GM12878 (cell line): ENCODE measurements at regions not wholly inside any gene's neighbourhood (a gene's known extent, or its start where the extent isn't known, plus 50 kb on each side); places are given as distances from the start of the nearest gene placed in this dataset.

Source experiments
- ATAC-seq: fragments of 200-7000 bp; cut with Tn5 transposase; 3 replicates; pipeline ENCODE4 v1.9.1; 2020; ENCODE audit warnings: mild to moderate bottlenecking, moderate library complexity
- BruUV-seq: library from RNA; stranded (reverse); fragments of 400-500 nt; replicated peaks from 2 replicates; lab custom pipeline; 2021; lab: Mats Ljungman, UMichigan
- CTCF ChIA-PET: fragments of 300-600 bp; sonication (Branson Sonifier 250); formaldehyde crosslinking; extraction: SDS; loops from one replicate; lab custom pipeline; 2021; ENCODE audit warnings: inconsistent platforms; lab: Yijun Ruan, JAX
- POLR2A ChIA-PET: fragments of 350-600 bp; formaldehyde crosslinking; extraction: SDS; loops from one replicate; lab custom pipeline; 2021; ENCODE audit warnings: inconsistent platforms; lab: Charles Lee
- RAD21 ChIA-PET: fragments of 300-600 bp; sonication (Branson Sonifier 250); formaldehyde crosslinking; loops from one replicate; lab custom pipeline; 2023; ENCODE audit warnings: antibody characterized with exemption; ENCODE audit not compliant: unreplicated experiment; lab: Charles Lee
- SMC1A ChIA-PET: fragments of 300-600 bp; sonication (Branson Sonifier 250); formaldehyde crosslinking; loops from one replicate; lab custom pipeline; 2023; ENCODE audit not compliant: unreplicated experiment, uncharacterized antibody; lab: Charles Lee
- DNase-seq: peaks from one replicate; pipeline ENCODE4 v3.0.0-alpha.2; 2011; ENCODE audit warnings: low read depth, low spot score
- FAIRE-seq: peaks from 3 replicates; lab custom pipeline; 2011; peaks lifted over from hg19 to GRCh38; lab: Jason Lieb, UNC
- H2AFZ ChIP-seq: 2 replicates; pipeline ENCODE4 v1.6.0; 2011; ENCODE audit warnings: low read depth, low read length, control low read depth; ENCODE audit not compliant: control insufficient read depth
- H3K27ac ChIP-seq: 2 replicates; pipeline ENCODE4 v1.5.1; 2011; ENCODE audit warnings: control low read depth; ENCODE audit not compliant: control insufficient read depth, insufficient read depth
- H3K27me3 ChIP-seq, 2 experiments: replicated peaks in 1 of 2; 2 replicates each; pipeline versions ENCODE4 v1.6.0 to v1.6.1; 2011; ENCODE audit warnings: low read length in 1 of 2; ENCODE audit not compliant: control insufficient read depth in 2 of 2, insufficient read depth in 2 of 2
- H3K36me3 ChIP-seq, 2 experiments: 2 replicates each; pipeline ENCODE4 v1.5.1; 2011; ENCODE audit warnings: low read length in 1 of 2; ENCODE audit not compliant: control insufficient read depth in 2 of 2, insufficient read depth in 2 of 2
- H3K4me1 ChIP-seq: 2 replicates; pipeline ENCODE4 v1.6.1; 2011; ENCODE audit warnings: mild to moderate bottlenecking, low read length, moderate library complexity, mixed read lengths; ENCODE audit not compliant: control insufficient read depth, insufficient read depth
- H3K4me2 ChIP-seq: 2 replicates; pipeline ENCODE4 v1.6.0; 2011; ENCODE audit warnings: control low read depth; ENCODE audit not compliant: control insufficient read depth, insufficient read depth
- H3K4me3 ChIP-seq: fragments of 200-600 bp; sonication (generic); 2 replicates; pipeline ENCODE4 v1.5.1; 2016
- H3K79me2 ChIP-seq: 2 replicates; pipeline ENCODE4 v1.6.0; 2011; ENCODE audit warnings: low read length; ENCODE audit not compliant: control insufficient read depth, insufficient read depth
- H3K9ac ChIP-seq: 2 replicates; pipeline ENCODE4 v1.8.0; 2011; ENCODE audit warnings: low read length, control low read depth, mixed read lengths; ENCODE audit not compliant: control insufficient read depth, insufficient read depth
- H3K9me3 ChIP-seq: replicated peaks from 3 replicates; pipeline ENCODE4 v1.5.1; 2011; ENCODE audit warnings: mild to moderate bottlenecking, low read length; ENCODE audit not compliant: control insufficient read depth, insufficient read depth
- H4K20me1 ChIP-seq: 2 replicates; pipeline ENCODE4 v1.6.0; 2011; ENCODE audit not compliant: control insufficient read depth, insufficient read depth
- BCL3 ChIP-seq: IDR thresholded peaks from 2 replicates; pipeline ENCODE4 v1.6.1; 2011; ENCODE audit warnings: borderline replicate concordance, low read depth, mild to moderate bottlenecking, moderate library complexity, low read length; ENCODE audit not compliant: insufficient read depth, poor library complexity, severe bottlenecking
- CREM ChIP-seq: IDR thresholded peaks from 2 replicates; pipeline ENCODE4 v1.6.1; 2014; ENCODE audit warnings: antibody characterized with exemption, low read depth
- RUNX3 ChIP-seq: IDR thresholded peaks from 2 replicates; pipeline ENCODE4 v1.6.1; 2012; ENCODE audit warnings: low read length, inconsistent platforms
- SKIL ChIP-seq: fragments of 450-650 bp; IDR thresholded peaks from 2 replicates; pipeline ENCODE4 v1.6.1; 2017; ENCODE audit warnings: mild to moderate bottlenecking, low read depth, inconsistent platforms; ENCODE audit not compliant: poor library complexity, severe bottlenecking
- YBX1 ChIP-seq: fragments of 450-650 bp; IDR thresholded peaks from 2 replicates; pipeline ENCODE4 v1.6.1; 2016; ENCODE audit warnings: antibody characterized with exemption
- WGBS: methylation state at CpG from one replicate; pipeline ENCODE4 v1.1.6; 2016; ENCODE audit warnings: low lambda C conversion rate; ENCODE audit not compliant: insufficient replicate concordance, insufficient coverage; ENCODE audit errors: missing lambda C conversion rate; 5-methylcytosine and 5-hydroxymethylcytosine counted together
- in situ Hi-C: fragments of 300-500 bp; cut with MboI; formaldehyde crosslinking; loops from 9 replicates; pipeline ENCODE4 v1.14.3; 2018; ENCODE audit warnings: mixed read lengths
- intact Hi-C: fragments of 100-400 bp; cut with micrococcal nuclease; formaldehyde crosslinking; loops from one replicate; pipeline ENCODE4 v1.14.2; 2022; ENCODE audit not compliant: unreplicated experiment

GRCh38 chr10:52390388-52390787 lies 76.3 kb downstream of the DKK1 start:
- Histone ChIP-seq H4K20me1 (no peaks in the 10 kb centered on the region), H3K9me3 (no peaks in the 10 kb centered on the region), H3K4me1 (no peaks in the 10 kb centered on the region), H3K9ac (no peak overlapping the region), H3K27me3 (no peaks in the 10 kb centered on the region), H3K79me2 (no peaks in the 10 kb centered on the region), H2AFZ (no peak overlapping the region), H3K4me3 (no peak overlapping the region), H3K4me2 (no peak overlapping the region), H3K27ac (no peak overlapping the region), H3K36me3 (no peaks in the 10 kb centered on the region)
- no peak for DNase-seq
- TF ChIP-seq RUNX3, result no peak
- no peak for TF ChIP-seq YBX1
- TF ChIP-seq CREM, result no peak
- no peak for TF ChIP-seq BCL3
- no peak for TF ChIP-seq SKIL
- ChIA-PET CTCF (no interaction called here), SMC1A (no interaction called here), RAD21 (no interaction called here), POLR2A (no interaction called here)
- FAIRE-seq, result no peak
- in situ Hi-C loops, result no loop called here
- 0% methylated on average over 2 of the region's 2 CpGs for WGBS
- intact Hi-C loops, result no loop called here
- ATAC-seq, result no peak
- BruUV-seq, result no TSS peak
